Loucy (cell line): ENCODE measurements at regions not wholly inside any gene's neighbourhood (a gene's known extent, or its start where the extent isn't known, plus 50 kb on each side); places are given as distances from the start of the nearest gene placed in this dataset.

Source experiments
- H2AFZ ChIP-seq: fragments of 200-600 bp; sonication (generic); 2 replicates; pipeline ENCODE4 v1.6.0; 2016; ENCODE audit warnings: antibody characterized with exemption, mild to moderate bottlenecking, low read length, moderate library complexity
- H3F3A ChIP-seq: fragments of 200-600 bp; 2 replicates; pipeline ENCODE4 v1.6.0; 2016; ENCODE audit warnings: antibody characterized with exemption, low read depth, mild to moderate bottlenecking
- H3K27me3 ChIP-seq: fragments of 200-600 bp; sonication (generic); 2 replicates; pipeline ENCODE4 v1.6.1; 2014; ENCODE audit warnings: low read length, mild to moderate bottlenecking; ENCODE audit not compliant: insufficient read depth, poor library complexity, severe bottlenecking
- H3K36me3 ChIP-seq: fragments of 200-600 bp; sonication (generic); 2 replicates; pipeline ENCODE4 v1.6.1; 2016; ENCODE audit warnings: low read length; ENCODE audit not compliant: insufficient read depth
- H3K4me1 ChIP-seq: fragments of 200-600 bp; sonication (generic); 2 replicates; pipeline ENCODE4 v1.5.1; 2014; ENCODE audit warnings: low read length, mild to moderate bottlenecking; ENCODE audit not compliant: insufficient read depth, poor library complexity, severe bottlenecking
- H3K4me2 ChIP-seq: fragments of 200-600 bp; sonication (generic); 2 replicates; pipeline ENCODE4 v1.6.0; 2014; ENCODE audit warnings: antibody characterized with exemption, low read length, low read depth, mild to moderate bottlenecking; ENCODE audit not compliant: poor library complexity, severe bottlenecking
- H3K4me3 ChIP-seq: fragments of 200-600 bp; sonication (generic); 2 replicates; pipeline ENCODE4 v1.5.1; 2014; ENCODE audit warnings: low read length, mild to moderate bottlenecking, mixed read lengths; ENCODE audit not compliant: poor library complexity, severe bottlenecking
- H3K79me2 ChIP-seq: fragments of 200-600 bp; sonication (generic); 2 replicates; pipeline ENCODE4 v1.6.1; 2014; ENCODE audit warnings: low read length; ENCODE audit not compliant: insufficient read depth
- H3K9ac ChIP-seq: fragments of 200-600 bp; sonication (generic); 2 replicates; pipeline ENCODE4 v1.6.0; 2014; ENCODE audit warnings: mild to moderate bottlenecking, low read depth, low read length, moderate library complexity; ENCODE audit not compliant: poor library complexity, severe bottlenecking
- H3K9me2 ChIP-seq: fragments of 200-600 bp; sonication (generic); replicated peaks from 2 replicates; pipeline ENCODE4 v1.6.1; 2016; ENCODE audit warnings: low read depth, low read length, mixed read lengths
- H3K9me3 ChIP-seq: fragments of 200-600 bp; sonication (generic); 2 replicates; pipeline ENCODE4 v1.6.1; 2014; ENCODE audit warnings: mild to moderate bottlenecking, antibody characterized with exemption, low read length, low read depth; ENCODE audit not compliant: insufficient read depth
- H4K20me1 ChIP-seq: fragments of 200-600 bp; sonication (generic); 2 replicates; pipeline ENCODE4 v1.6.0; 2014; ENCODE audit warnings: antibody characterized with exemption, low read length, mild to moderate bottlenecking; ENCODE audit not compliant: insufficient read depth, poor library complexity, severe bottlenecking
- CTCF ChIP-seq: fragments of 200-600 bp; sonication (generic); conservative IDR thresholded peaks from 2 replicates; pipeline ENCODE4 v1.5.1; 2014; ENCODE audit warnings: mild to moderate bottlenecking, antibody characterized with exemption, low read length
- EZH2phosphoT487 ChIP-seq: fragments of 200-600 bp; IDR thresholded peaks from 2 replicates; pipeline ENCODE4 v1.6.1; 2018; ENCODE audit warnings: antibody characterized with exemption, mild to moderate bottlenecking, moderate library complexity, borderline replicate concordance

DNA sequence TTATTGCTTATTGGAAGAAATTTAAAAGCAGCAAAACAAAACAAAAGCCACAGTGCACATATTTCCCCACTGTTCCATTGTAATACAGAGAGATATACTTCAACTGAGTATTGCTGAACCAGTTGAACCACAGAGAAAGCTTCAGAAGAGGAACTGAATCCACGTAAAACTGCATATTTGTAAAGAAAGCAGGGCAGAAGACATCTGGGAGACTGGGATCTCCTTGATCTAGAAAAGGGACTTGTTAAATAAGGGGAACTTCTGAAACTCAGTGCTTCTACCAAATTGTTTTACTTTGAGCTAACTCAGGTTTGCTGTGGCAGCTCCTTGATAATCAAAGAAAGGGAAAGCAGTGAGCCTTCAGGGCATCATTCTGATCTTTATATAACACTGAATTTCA, 411.1 kb upstream of the MDGA2 start:
- no peak overlapping the region for H3K4me2 ChIP-seq
- no peaks in the 10 kb centered on the region for H3K9me2 ChIP-seq
- H3K4me1 ChIP-seq: no peaks in the 10 kb centered on the region
- no peak overlapping the region for H2AFZ ChIP-seq
- H3K4me3 ChIP-seq: no peak overlapping the region
- no peaks in the 10 kb centered on the region for H3K9me3 ChIP-seq
- no peak for TF ChIP-seq EZH2phosphoT487
- TF ChIP-seq CTCF: no peak
- H3K36me3 ChIP-seq: no peaks in the 10 kb centered on the region
- no peaks in the 10 kb centered on the region for H3F3A ChIP-seq
- H3K27me3 ChIP-seq: no peaks in the 10 kb centered on the region
- no peaks in the 10 kb centered on the region for H3K79me2 ChIP-seq
- no peak overlapping the region for H3K9ac ChIP-seq
- no peaks in the 10 kb centered on the region for H4K20me1 ChIP-seq

- no peak overlapping the region for H3K4me2 ChIP-seq
- no peaks in the 10 kb centered on the region for H3K79me2 ChIP-seq
- H3F3A ChIP-seq: no peaks in the 10 kb centered on the region
- TF ChIP-seq CTCF (no peak), EZH2phosphoT487 (no peak)
- H3K4me1 ChIP-seq: no peaks in the 10 kb centered on the region
- no peak overlapping the region for H3K9ac ChIP-seq
- H4K20me1 ChIP-seq: no peaks in the 10 kb centered on the region
- no peaks in the 10 kb centered on the region for H3K27me3 ChIP-seq
- H3K36me3 ChIP-seq: no peaks in the 10 kb centered on the region
- H3K9me2 ChIP-seq: no peaks in the 10 kb centered on the region
- no peak overlapping the region for H2AFZ ChIP-seq
- peaks cover 3% of the 10 kb centered on the region; the same call in 1 of the 2 replicates for H3K9me3 ChIP-seq
- H3K4me3 ChIP-seq: no peak overlapping the region
Measured at GRCh38 chr14:48075487-48075886, 400.1 kb upstream of the MDGA2 start.

- Histone ChIP-seq H3F3A (no peaks in the 10 kb centered on the region), H3K4me3 (no peak overlapping the region), H3K36me3 (no peaks in the 10 kb centered on the region), H3K79me2 (no peaks in the 10 kb centered on the region), H3K4me2 (no peak overlapping the region), H2AFZ (no peak overlapping the region), H3K9ac (no peak overlapping the region), H3K27me3 (no peaks in the 10 kb centered on the region), H3K9me3 (no peaks in the 10 kb centered on the region), H3K9me2 (no peaks in the 10 kb centered on the region), H3K4me1 (no peaks in the 10 kb centered on the region), H4K20me1 (no peaks in the 10 kb centered on the region)
- TF ChIP-seq CTCF (no peak), EZH2phosphoT487 (no peak)
Measured at GRCh38 chr14:48052973-48053372, 377.6 kb upstream of the MDGA2 start.
